Activated naive CD8-positive, alpha-beta T cell treated with anti-CD3 and anti-CD28 coated beads, Interleukin-2, amount 10 ng/mL, durations not matched to agents 7 days and 5 days (primary cell): ENCODE measurements at regions not wholly inside any gene's neighbourhood (a gene's known extent, or its start where the extent isn't known, plus 50 kb on each side); places are given as distances from the start of the nearest gene placed in this dataset.
A peak's percentile ranks its signal among the peaks of the same experiment; 100 is the strongest.

ENCODE experiments used
- ATAC-seq: fragments of 150-1000 bp; cut with Tn5 transposase; one replicate; pipeline ENCODE4 v1.10.0; 2021; ENCODE audit warnings: low read depth, moderate library complexity
- POLR2A ChIA-PET: fragments of 350-600 bp; sonication (Branson Sonifier 250); formaldehyde crosslinking; loops from one replicate; lab custom pipeline; 2021; ENCODE audit warnings: antibody characterized with exemption; lab: Charles Lee
- DNase-seq: peaks from one replicate; pipeline ENCODE4 v3.0.0; 2021
- H3K27ac Mint-ChIP-seq: one replicate; pipeline ENCODE4 v1.8.0; 2022; ENCODE audit warnings: mild to moderate bottlenecking, mixed read lengths
- H3K27me3 Mint-ChIP-seq: one replicate; pipeline ENCODE4 v1.8.0; 2022; ENCODE audit warnings: mild to moderate bottlenecking, moderate library complexity, mixed read lengths
- H3K36me3 Mint-ChIP-seq: one replicate; pipeline ENCODE4 v1.8.0; 2021; ENCODE audit warnings: mild to moderate bottlenecking, mixed read lengths
- H3K4me1 Mint-ChIP-seq: one replicate; pipeline ENCODE4 v1.8.0; 2021; ENCODE audit warnings: mixed read lengths
- H3K4me3 Mint-ChIP-seq: one replicate; pipeline ENCODE4 v1.8.0; 2022; ENCODE audit warnings: mild to moderate bottlenecking, moderate library complexity, mixed read lengths
- H3K9me3 Mint-ChIP-seq: one replicate; pipeline ENCODE4 v1.8.0; 2021; ENCODE audit warnings: mixed read lengths

- POLR2A ChIA-PET: no interaction called here
- ATAC-seq: no peak
- Mint-ChIP-seq H3K27me3 (no peaks in the 10 kb centered on the region), H3K4me3 (no peak overlapping the region), H3K4me1 (no peaks in the 10 kb centered on the region), H3K9me3 (peaks cover 8% of the 10 kb centered on the region), H3K36me3 (no peaks in the 10 kb centered on the region), H3K27ac (no peak overlapping the region)
- no peak for DNase-seq
These were observed 1395.0 kb upstream of the ADGRL3 start for GRCh38 chr4:59805176-59805575.

- POLR2A ChIA-PET: no interaction called here
- no peak for ATAC-seq
- no peak for DNase-seq
- Mint-ChIP-seq H3K4me3 (no peak overlapping the region), H3K27ac (no peak overlapping the region), H3K4me1 (no peaks in the 10 kb centered on the region), H3K36me3 (no peaks in the 10 kb centered on the region), H3K9me3 (no peaks in the 10 kb centered on the region), H3K27me3 (no peaks in the 10 kb centered on the region)
These were observed 1385.6 kb upstream of the ADGRL3 start for GRCh38 chr4:59814402-59815010.

- no peaks in the 10 kb centered on the region for H3K4me1 Mint-ChIP-seq
- no peaks in the 10 kb centered on the region for H3K36me3 Mint-ChIP-seq
- H3K27me3 Mint-ChIP-seq: no peaks in the 10 kb centered on the region
- DNase-seq (no peak), ATAC-seq (no peak)
- no peaks in the 10 kb centered on the region for H3K9me3 Mint-ChIP-seq
- peak overlapping the region; percentile 77 for H3K4me3 Mint-ChIP-seq
- POLR2A ChIA-PET: no interaction called here
- peak overlapping the region; percentile 54 for H3K27ac Mint-ChIP-seq
These were observed 1381.5 kb upstream of the ADGRL3 start for GRCh38 chr4:59818656-59819055.

GRCh38 chr4:59823311-59823710 lies 1376.8 kb upstream of the ADGRL3 start:
- H3K4me3 Mint-ChIP-seq: no peak overlapping the region
- POLR2A ChIA-PET: no interaction called here
- no peaks in the 10 kb centered on the region for H3K9me3 Mint-ChIP-seq
- DNase-seq: no peak
- ATAC-seq: no peak
- no peaks in the 10 kb centered on the region for H3K27me3 Mint-ChIP-seq
- no peaks in the 10 kb centered on the region for H3K4me1 Mint-ChIP-seq
- no peaks in the 10 kb centered on the region for H3K36me3 Mint-ChIP-seq
- H3K27ac Mint-ChIP-seq: no peak overlapping the region

GRCh38 chr4:59825104-59825503 lies 1375.0 kb upstream of the ADGRL3 start:
- Mint-ChIP-seq H3K27me3 (no peaks in the 10 kb centered on the region), H3K36me3 (no peaks in the 10 kb centered on the region), H3K4me1 (no peaks in the 10 kb centered on the region), H3K9me3 (no peaks in the 10 kb centered on the region), H3K4me3 (no peak overlapping the region), H3K27ac (no peak overlapping the region)
- ATAC-seq (no peak), DNase-seq (no peak)
- POLR2A ChIA-PET: no interaction called here

GRCh38 chr4:59831746-59832145 lies 1368.4 kb upstream of the ADGRL3 start:
- H3K4me3 Mint-ChIP-seq: no peak overlapping the region
- POLR2A ChIA-PET: no interaction called here
- H3K27ac Mint-ChIP-seq: no peak overlapping the region
- no peaks in the 10 kb centered on the region for H3K36me3 Mint-ChIP-seq
- ATAC-seq: no peak
- H3K27me3 Mint-ChIP-seq: no peaks in the 10 kb centered on the region
- H3K9me3 Mint-ChIP-seq: no peaks in the 10 kb centered on the region
- H3K4me1 Mint-ChIP-seq: no peaks in the 10 kb centered on the region
- DNase-seq: no peak

GRCh38 chr4:59834943-59835342 lies 1365.2 kb upstream of the ADGRL3 start:
- DNase-seq (no peak), ATAC-seq (no peak)
- Mint-ChIP-seq H3K9me3 (no peaks in the 10 kb centered on the region), H3K27me3 (no peaks in the 10 kb centered on the region), H3K27ac (no peak overlapping the region), H3K4me3 (no peak overlapping the region), H3K4me1 (no peaks in the 10 kb centered on the region), H3K36me3 (no peaks in the 10 kb centered on the region)
- POLR2A ChIA-PET: no interaction called here

- ATAC-seq: no peak
- H3K27me3 Mint-ChIP-seq: no peaks in the 10 kb centered on the region
- no peak overlapping the region for H3K27ac Mint-ChIP-seq
- POLR2A ChIA-PET: no interaction called here
- H3K4me3 Mint-ChIP-seq: no peak overlapping the region
- DNase-seq: no peak
- peaks cover 2% of the 10 kb centered on the region for H3K9me3 Mint-ChIP-seq
- H3K36me3 Mint-ChIP-seq: no peaks in the 10 kb centered on the region
- no peaks in the 10 kb centered on the region for H3K4me1 Mint-ChIP-seq
These were observed 1362.4 kb upstream of the ADGRL3 start for GRCh38 chr4:59837751-59838150.

- ATAC-seq (no peak), DNase-seq (no peak)
- Mint-ChIP-seq H3K4me3 (no peak overlapping the region), H3K27ac (no peak overlapping the region), H3K9me3 (peaks cover 2% of the 10 kb centered on the region), H3K4me1 (no peaks in the 10 kb centered on the region), H3K36me3 (no peaks in the 10 kb centered on the region), H3K27me3 (no peaks in the 10 kb centered on the region)
- POLR2A ChIA-PET: no interaction called here
These were observed 1361.9 kb upstream of the ADGRL3 start for GRCh38 chr4:59838236-59838635.

- no peak for DNase-seq
- no peak for ATAC-seq
- Mint-ChIP-seq H3K4me3 (no peak overlapping the region), H3K9me3 (peaks cover 5% of the 10 kb centered on the region), H3K36me3 (no peaks in the 10 kb centered on the region), H3K27ac (no peak overlapping the region), H3K4me1 (no peaks in the 10 kb centered on the region), H3K27me3 (no peaks in the 10 kb centered on the region)
- POLR2A ChIA-PET: no interaction called here
These were observed 1358.4 kb upstream of the ADGRL3 start for GRCh38 chr4:59841698-59842097.

- no peak for ATAC-seq
- Mint-ChIP-seq H3K27ac (no peak overlapping the region), H3K9me3 (peaks cover 5% of the 10 kb centered on the region), H3K4me1 (no peaks in the 10 kb centered on the region), H3K27me3 (no peaks in the 10 kb centered on the region), H3K36me3 (no peaks in the 10 kb centered on the region), H3K4me3 (no peak overlapping the region)
- POLR2A ChIA-PET: no interaction called here
- DNase-seq: no peak
These were observed 1351.7 kb upstream of the ADGRL3 start for GRCh38 chr4:59848457-59848856.

GRCh38 chr4:59855630-59856352 lies 1344.3 kb upstream of the ADGRL3 start:
- no peak overlapping the region for H3K4me3 Mint-ChIP-seq
- H3K27ac Mint-ChIP-seq: no peak overlapping the region
- H3K27me3 Mint-ChIP-seq: no peaks in the 10 kb centered on the region

GRCh38 chr4:59869056-59869455 lies 1331.1 kb upstream of the ADGRL3 start:
- POLR2A ChIA-PET: no interaction called here
- ATAC-seq: no peak
- Mint-ChIP-seq H3K36me3 (no peaks in the 10 kb centered on the region), H3K9me3 (no peaks in the 10 kb centered on the region), H3K27ac (no peak overlapping the region), H3K4me3 (no peak overlapping the region), H3K4me1 (no peaks in the 10 kb centered on the region), H3K27me3 (no peaks in the 10 kb centered on the region)
- DNase-seq: no peak

More at GRCh38 chr4:59855630-59856352, 1344.3 kb upstream of the ADGRL3 start:
- Mint-ChIP-seq H3K4me1 (no peaks in the 10 kb centered on the region), H3K9me3 (no peaks in the 10 kb centered on the region), H3K36me3 (no peaks in the 10 kb centered on the region)
- ATAC-seq (no peak), DNase-seq (no peak)
- POLR2A ChIA-PET: no interaction called here

- no peaks in the 10 kb centered on the region for H3K36me3 Mint-ChIP-seq
- H3K27ac Mint-ChIP-seq: no peak overlapping the region
- H3K9me3 Mint-ChIP-seq: no peaks in the 10 kb centered on the region
- POLR2A ChIA-PET: no interaction called here
- H3K4me1 Mint-ChIP-seq: no peaks in the 10 kb centered on the region
- DNase-seq: no peak
- ATAC-seq: no peak
- H3K27me3 Mint-ChIP-seq: no peaks in the 10 kb centered on the region
- no peak overlapping the region for H3K4me3 Mint-ChIP-seq
These were observed 1330.6 kb upstream of the ADGRL3 start for GRCh38 chr4:59869559-59869958.
